ENCODE measurements at regions not wholly inside any gene's neighbourhood (a gene's known extent, or its start where the extent isn't known, plus 50 kb on each side); places are given as distances from the start of the nearest gene placed in this dataset.

DNA sequence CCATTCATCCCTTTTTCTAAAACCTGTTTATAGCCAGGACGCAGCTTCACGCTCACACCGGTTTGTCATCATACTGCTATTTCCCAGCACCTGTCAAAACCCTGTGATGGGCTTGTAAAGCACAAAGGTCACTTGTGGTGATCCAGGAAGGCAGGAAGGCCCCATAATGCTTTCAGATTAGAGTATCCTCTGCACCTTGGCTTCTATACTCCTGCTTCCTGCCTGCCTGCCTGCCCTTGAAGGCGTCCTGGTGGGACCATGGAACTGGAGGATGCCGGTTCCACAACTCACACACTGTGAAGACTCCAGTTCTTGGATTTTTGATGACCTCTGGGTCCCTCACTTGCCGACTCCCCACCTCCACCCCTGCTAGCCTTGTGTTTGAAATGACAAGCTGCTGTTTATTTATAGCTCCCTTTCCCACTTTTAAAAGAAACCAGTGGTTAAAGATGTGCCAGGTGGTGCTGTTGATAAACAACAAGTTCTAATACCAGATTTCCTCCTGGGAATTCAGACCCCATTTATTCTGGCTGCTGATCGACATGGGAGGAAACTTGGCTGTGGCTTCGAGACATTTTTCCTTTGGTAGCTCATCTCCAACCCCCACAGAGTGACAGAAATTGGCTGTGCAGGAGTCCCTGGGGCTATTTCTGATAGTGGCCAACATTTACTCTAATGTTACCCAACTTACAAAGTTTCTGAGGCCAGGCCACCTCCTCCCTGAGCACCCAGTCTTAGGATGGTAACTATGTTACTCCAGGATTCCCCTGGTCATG is 211.5 kb downstream of the KDR start:
- TF ChIP-seq, protein P1, sequence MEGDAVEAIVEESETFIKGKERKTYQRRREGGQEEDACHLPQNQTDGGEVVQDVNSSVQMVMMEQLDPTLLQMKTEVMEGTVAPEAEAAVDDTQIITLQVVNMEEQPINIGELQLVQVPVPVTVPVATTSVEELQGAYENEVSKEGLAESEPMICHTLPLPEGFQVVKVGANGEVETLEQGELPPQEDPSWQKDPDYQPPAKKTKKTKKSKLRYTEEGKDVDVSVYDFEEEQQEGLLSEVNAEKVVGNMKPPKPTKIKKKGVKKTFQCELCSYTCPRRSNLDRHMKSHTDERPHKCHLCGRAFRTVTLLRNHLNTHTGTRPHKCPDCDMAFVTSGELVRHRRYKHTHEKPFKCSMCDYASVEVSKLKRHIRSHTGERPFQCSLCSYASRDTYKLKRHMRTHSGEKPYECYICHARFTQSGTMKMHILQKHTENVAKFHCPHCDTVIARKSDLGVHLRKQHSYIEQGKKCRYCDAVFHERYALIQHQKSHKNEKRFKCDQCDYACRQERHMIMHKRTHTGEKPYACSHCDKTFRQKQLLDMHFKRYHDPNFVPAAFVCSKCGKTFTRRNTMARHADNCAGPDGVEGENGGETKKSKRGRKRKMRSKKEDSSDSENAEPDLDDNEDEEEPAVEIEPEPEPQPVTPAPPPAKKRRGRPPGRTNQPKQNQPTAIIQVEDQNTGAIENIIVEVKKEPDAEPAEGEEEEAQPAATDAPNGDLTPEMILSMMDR (IDR thresholded peaks at IDR 0.05; ENCODE audit: control insufficient read depth, extremely low read depth, insufficient read depth) = no peak
- H3K4me3 ChIP-seq (ENCODE audit: low read depth, low read length) = no peak overlapping the region
- DNase-seq (ENCODE audit: low read depth) = no peak

DNA sequence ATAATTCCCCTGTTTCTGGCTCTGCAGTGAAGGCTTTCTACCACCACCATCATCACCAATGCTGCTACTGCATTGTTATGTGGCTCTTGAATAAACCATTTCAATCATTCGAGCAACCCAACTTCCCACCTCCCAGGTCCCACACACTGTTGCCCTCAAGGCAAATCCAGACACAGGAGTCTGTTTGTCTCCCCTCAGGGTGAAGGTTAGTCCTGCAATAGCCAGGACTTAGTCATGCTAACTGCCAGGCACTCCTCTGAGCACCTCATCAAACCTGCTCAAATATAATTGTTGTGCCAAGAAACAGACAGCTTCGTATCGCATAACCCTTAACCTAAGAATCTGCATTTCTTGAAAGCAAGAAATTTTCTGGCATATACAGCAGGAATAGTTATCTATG is 213.2 kb downstream of the KDR start:
- no peak overlapping the region for H3K4me3 ChIP-seq (ENCODE audit: low read depth, low read length)
- TF ChIP-seq, protein P1 (IDR thresholded peaks at IDR 0.05; ENCODE audit: control insufficient read depth, extremely low read depth, insufficient read depth) = no peak
- no peak for DNase-seq (ENCODE audit: low read depth)

DNA sequence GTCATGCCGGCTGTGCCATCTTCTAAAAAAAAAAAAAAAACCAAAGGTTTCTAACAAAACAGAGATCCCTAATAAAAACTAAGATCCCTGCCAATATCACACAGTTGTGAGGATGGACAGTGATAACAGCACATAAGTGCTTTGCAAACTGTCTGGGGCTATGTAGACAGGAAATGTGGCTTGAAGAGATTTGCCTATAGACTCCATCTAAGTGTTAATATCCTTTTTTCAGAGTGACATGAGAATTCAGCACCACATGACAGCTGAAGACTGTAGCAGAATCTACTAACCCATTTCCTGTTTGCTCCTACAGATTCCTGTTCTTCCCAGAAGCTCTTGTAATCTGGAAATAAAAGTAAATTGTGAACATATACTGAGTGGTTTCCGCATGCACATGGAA is 215.4 kb downstream of the KDR start:
- no peak for DNase-seq (ENCODE audit: low read depth)
- TF ChIP-seq, protein P1 (IDR thresholded peaks at IDR 0.05; ENCODE audit: control insufficient read depth, extremely low read depth, insufficient read depth) = no peak
- H3K4me3 ChIP-seq (ENCODE audit: low read depth, low read length) = no peak overlapping the region

DNA sequence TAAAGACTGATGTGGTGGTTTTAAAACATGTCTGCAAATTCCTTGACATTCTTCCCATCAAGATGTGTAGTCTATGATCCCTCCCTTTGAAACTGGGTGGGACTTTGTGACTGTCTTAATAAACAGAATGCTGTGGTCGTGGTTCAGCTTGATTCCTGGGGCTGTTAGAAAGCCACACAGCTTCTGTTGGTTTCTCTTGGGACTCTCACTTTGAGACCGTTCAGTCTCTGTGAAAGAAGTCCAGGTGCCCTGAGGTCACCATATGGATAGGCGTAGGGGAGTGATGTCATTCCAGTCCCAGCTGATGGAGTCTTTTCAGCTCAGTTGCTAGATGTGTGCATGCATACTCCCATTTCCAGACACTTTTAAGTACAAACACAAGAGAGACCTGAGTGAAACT is 216.6 kb downstream of the KDR start:
- TF ChIP-seq, protein P1 (IDR thresholded peaks at IDR 0.05; ENCODE audit: control insufficient read depth, extremely low read depth, insufficient read depth) = no peak
- no peak for DNase-seq (ENCODE audit: low read depth)
- H3K4me3 ChIP-seq (ENCODE audit: low read depth, low read length) = no peak overlapping the region

DNA sequence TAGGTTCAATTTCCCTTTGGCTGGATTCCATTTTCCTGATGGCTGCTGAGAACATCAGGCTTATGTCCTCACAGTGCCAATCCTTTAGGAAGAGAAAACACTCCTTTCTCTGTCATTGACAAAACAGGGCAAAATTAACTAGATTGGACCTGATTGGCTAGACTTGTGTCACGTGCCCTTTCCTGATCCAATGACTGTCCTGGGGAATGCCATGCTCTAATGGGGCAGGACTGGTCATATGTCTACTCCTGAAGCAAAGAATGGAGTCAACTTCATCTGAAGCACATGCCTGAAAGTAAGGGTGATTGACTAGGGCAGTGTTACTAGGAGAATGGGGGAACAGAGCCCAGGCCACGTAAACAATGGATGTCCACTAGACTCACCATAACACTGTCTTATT is 220.4 kb downstream of the KDR start:
- TF ChIP-seq, protein P1 (IDR thresholded peaks at IDR 0.05; ENCODE audit: control insufficient read depth, extremely low read depth, insufficient read depth) = no peak
- DNase-seq (ENCODE audit: low read depth) = no peak
- H3K4me3 ChIP-seq (ENCODE audit: low read depth, low read length) = no peak overlapping the region

DNA sequence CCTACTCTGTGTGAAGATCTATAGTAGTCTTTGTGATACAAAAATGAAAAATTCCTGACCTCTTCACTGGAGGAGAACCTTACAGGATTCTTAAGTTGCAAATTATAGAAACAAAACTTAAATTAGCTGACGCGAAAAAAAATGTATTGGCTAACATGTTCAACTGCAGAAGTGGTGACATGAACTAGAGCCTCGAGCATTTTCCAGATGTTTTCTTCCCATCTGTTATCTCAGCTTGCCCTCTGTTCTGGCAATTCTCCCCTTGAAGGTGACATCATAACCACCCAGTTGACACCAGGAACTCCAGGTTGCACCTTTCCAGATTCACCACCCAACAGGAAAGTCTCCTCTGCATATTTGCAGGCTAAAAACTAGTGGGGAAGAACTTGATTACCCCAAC is 222.4 kb downstream of the KDR start:
- DNase-seq (ENCODE audit: low read depth) = no peak

More for the DNA sequence above, 222.4 kb downstream of the KDR start:
- TF ChIP-seq, protein P1 (IDR thresholded peaks at IDR 0.05; ENCODE audit: control insufficient read depth, extremely low read depth, insufficient read depth) = no peak
- H3K4me3 ChIP-seq (ENCODE audit: low read depth, low read length) = no peak overlapping the region

Measured in LNCaP clone FGC (cell line).